Vagina (tissue), 2 donors: ENCODE measurements at regions not wholly inside any gene's neighbourhood (a gene's known extent, or its start where the extent isn't known, plus 50 kb on each side); places are given as distances from the start of the nearest gene placed in this dataset.

Source experiments
- POLR2A ChIP-seq, 2 donors: fragments of 450-650 bp; IDR thresholded peaks; one replicate each; pipeline ENCODE4 v1.6.1; 2017; ENCODE audit warnings: antibody characterized with exemption in 2 of 2, mild to moderate bottlenecking in 2 of 2, moderate library complexity in 2 of 2
- POLR2AphosphoS5 ChIP-seq, 2 donors: sonication (generic); formaldehyde crosslinking; IDR thresholded peaks; one replicate each; pipeline ENCODE4 v1.9.0; 2017; ENCODE audit warnings: antibody characterized with exemption in 2 of 2, mild to moderate bottlenecking in 2 of 2, low read depth in 1 of 2; ENCODE audit not compliant: insufficient read depth in 1 of 2
- TF ChIP-seq, protein P1 (sequence below), 3 experiments: fragments of 450-650 bp in 2 of 3; fragments of 200-600 bp in 1 of 3; sonication (generic) in 1 of 3; IDR thresholded peaks; one replicate each; pipeline ENCODE4 v1.5.1; 2017 to 2019; ENCODE audit warnings: antibody characterized with exemption in 3 of 3, mild to moderate bottlenecking in 2 of 3, moderate library complexity in 2 of 3

DNA sequence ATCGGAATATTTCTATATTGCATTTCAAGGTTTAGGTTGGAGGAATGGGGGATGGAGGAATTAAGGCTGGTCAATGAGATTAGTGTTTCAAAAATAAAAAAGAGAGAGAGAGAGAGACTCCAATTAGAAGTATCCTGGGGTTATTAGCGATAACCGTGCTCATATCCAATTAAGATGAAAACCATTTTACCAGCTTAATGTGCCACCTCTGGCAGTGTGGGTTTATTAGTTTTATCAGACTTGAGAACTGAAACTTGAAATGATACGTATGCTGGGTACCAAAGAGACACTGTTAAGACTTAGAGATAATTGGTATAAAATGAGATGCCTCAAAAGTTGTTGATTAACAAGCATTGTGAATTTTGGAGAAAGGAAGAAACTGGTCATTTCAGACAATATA lies 251.5 kb upstream of the NR2F2 start:
- TF ChIP-seq, protein P1, sequence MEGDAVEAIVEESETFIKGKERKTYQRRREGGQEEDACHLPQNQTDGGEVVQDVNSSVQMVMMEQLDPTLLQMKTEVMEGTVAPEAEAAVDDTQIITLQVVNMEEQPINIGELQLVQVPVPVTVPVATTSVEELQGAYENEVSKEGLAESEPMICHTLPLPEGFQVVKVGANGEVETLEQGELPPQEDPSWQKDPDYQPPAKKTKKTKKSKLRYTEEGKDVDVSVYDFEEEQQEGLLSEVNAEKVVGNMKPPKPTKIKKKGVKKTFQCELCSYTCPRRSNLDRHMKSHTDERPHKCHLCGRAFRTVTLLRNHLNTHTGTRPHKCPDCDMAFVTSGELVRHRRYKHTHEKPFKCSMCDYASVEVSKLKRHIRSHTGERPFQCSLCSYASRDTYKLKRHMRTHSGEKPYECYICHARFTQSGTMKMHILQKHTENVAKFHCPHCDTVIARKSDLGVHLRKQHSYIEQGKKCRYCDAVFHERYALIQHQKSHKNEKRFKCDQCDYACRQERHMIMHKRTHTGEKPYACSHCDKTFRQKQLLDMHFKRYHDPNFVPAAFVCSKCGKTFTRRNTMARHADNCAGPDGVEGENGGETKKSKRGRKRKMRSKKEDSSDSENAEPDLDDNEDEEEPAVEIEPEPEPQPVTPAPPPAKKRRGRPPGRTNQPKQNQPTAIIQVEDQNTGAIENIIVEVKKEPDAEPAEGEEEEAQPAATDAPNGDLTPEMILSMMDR (IDR thresholded peaks at IDR 0.05) = no peak
- no peak for TF ChIP-seq POLR2AphosphoS5 (IDR thresholded peaks at IDR 0.05; ENCODE audit: insufficient read depth in 1 of 2, low read depth in 1 of 2)
- TF ChIP-seq POLR2A (IDR thresholded peaks at IDR 0.05) = no peak
